HEK293 (cell line): ENCODE measurements at regions not wholly inside any gene's neighbourhood (a gene's known extent, or its start where the extent isn't known, plus 50 kb on each side); places are given as distances from the start of the nearest gene placed in this dataset.

Experiments used
- CTCF ChIA-PET: fragments of 350-600 bp; formaldehyde crosslinking; extraction: SDS; loops from one replicate; lab custom pipeline; 2021; ENCODE audit warnings: antibody characterized with exemption; lab: Yijun Ruan, JAX
- POLR2A ChIA-PET: fragments of 300-600 bp; formaldehyde crosslinking; extraction: SDS; loops from one replicate; lab custom pipeline; 2020; ENCODE audit warnings: antibody characterized with exemption, inconsistent platforms; lab: Yijun Ruan, JAX
- H3K27ac ChIP-seq: fragments of 200-500 bp; sonication (Bioruptor generic); 2 replicates; pipeline ENCODE4 v1.5.1; 2014; ENCODE audit warnings: low read depth, low read length, control low read depth, inconsistent platforms; ENCODE audit errors: extremely low read depth
- H3K36me3 ChIP-seq, 2 experiments: fragments of 200-500 bp in 1 of 2; sonication (Bioruptor generic) in 1 of 2; 1 replicate in 1 of 2; 2 replicates in 1 of 2; pipeline ENCODE4 v1.5.1; 2014 to 2017; ENCODE audit warnings: inconsistent platforms in 2 of 2, low read length in 2 of 2; ENCODE audit not compliant: control insufficient read depth in 2 of 2, insufficient read depth in 1 of 2
- H3K4me1 ChIP-seq: fragments of 200-500 bp; sonication (Bioruptor generic); 2 replicates; pipeline ENCODE4 v1.5.1; 2014; ENCODE audit warnings: mild to moderate bottlenecking, low read length, inconsistent platforms; ENCODE audit not compliant: control insufficient read depth, insufficient read depth
- H3K4me3 ChIP-seq: 2 replicates; pipeline ENCODE4 v1.5.1; 2011; ENCODE audit warnings: low read depth, mild to moderate bottlenecking, control low read depth, low read length, moderate library complexity
- H3K9me3 ChIP-seq: fragments of 200-500 bp; sonication (Bioruptor generic); 2 replicates; pipeline ENCODE4 v1.5.1; 2014; ENCODE audit warnings: low read depth, low read length, inconsistent platforms; ENCODE audit not compliant: control insufficient read depth, insufficient read depth
- GFI1B ChIP-seq: fragments of 450-650 bp; formaldehyde crosslinking; IDR thresholded peaks from 2 replicates; pipeline ENCODE4 v1.5.1; 2016; ENCODE audit warnings: missing biosample characterization, missing genetic modification characterization
- HOXD13 ChIP-seq: sonication (generic); formaldehyde crosslinking; IDR thresholded peaks from 2 replicates; pipeline ENCODE4 v1.8.0; 2022; ENCODE audit warnings: missing genetic modification reagents, borderline replicate concordance
- OVOL3 ChIP-seq: fragments of 450-650 bp; formaldehyde crosslinking; IDR thresholded peaks from 2 replicates; pipeline ENCODE4 v1.5.1; 2016; ENCODE audit warnings: missing biosample characterization, missing genetic modification characterization
- SCRT2 ChIP-seq: fragments of 450-650 bp; formaldehyde crosslinking; IDR thresholded peaks from 2 replicates; pipeline ENCODE4 v1.5.1; 2016; ENCODE audit warnings: missing biosample characterization, missing genetic modification characterization
- SP3 ChIP-seq: fragments of 450-650 bp; formaldehyde crosslinking; IDR thresholded peaks from 2 replicates; pipeline ENCODE4 v1.5.1; 2016; ENCODE audit warnings: missing biosample characterization, missing genetic modification characterization
- TCF7L2 ChIP-seq: IDR thresholded peaks from 2 replicates; pipeline ENCODE4 v1.6.1; 2011; ENCODE audit warnings: low read depth, mild to moderate bottlenecking, inconsistent platforms, low read length, moderate library complexity, borderline replicate concordance
- TRIM28 ChIP-seq: IDR thresholded peaks from 2 replicates; pipeline ENCODE4 v1.6.1; 2011; ENCODE audit warnings: low read length, control low read depth, borderline replicate concordance
- ZBTB17 ChIP-seq: fragments of 450-650 bp; formaldehyde crosslinking; IDR thresholded peaks from 2 replicates; pipeline ENCODE4 v1.5.1; 2016; ENCODE audit warnings: missing biosample characterization, missing genetic modification characterization
- ZEB2 ChIP-seq: fragments of 450-650 bp; formaldehyde crosslinking; IDR thresholded peaks from 2 replicates; pipeline ENCODE4 v1.5.1; 2016; ENCODE audit warnings: missing biosample characterization, missing genetic modification characterization
- ZNF214 ChIP-seq: fragments of 450-650 bp; formaldehyde crosslinking; IDR thresholded peaks from 2 replicates; pipeline ENCODE4 v1.5.1; 2017; ENCODE audit warnings: missing biosample characterization, mild to moderate bottlenecking, missing genetic modification characterization, borderline replicate concordance
- ZNF274 ChIP-seq, 2 experiments: fragments of 200-500 bp in 1 of 2; fragments of 450-650 bp in 1 of 2; sonication (Bioruptor generic) in 1 of 2; formaldehyde crosslinking in 1 of 2; IDR thresholded peaks; 2 replicates each; pipeline versions ENCODE4 v1.5.1 to v1.6.1; 2014 to 2016; ENCODE audit warnings: borderline replicate concordance in 1 of 2, inconsistent platforms in 1 of 2, low read length in 1 of 2, missing biosample characterization in 1 of 2, missing genetic modification characterization in 1 of 2
- ZNF302 ChIP-seq: fragments of 450-650 bp; formaldehyde crosslinking; IDR thresholded peaks from 2 replicates; pipeline ENCODE4 v1.5.1; 2016; ENCODE audit warnings: missing biosample characterization, missing genetic modification characterization, low read depth
- ZNF335 ChIP-seq: fragments of 450-650 bp; formaldehyde crosslinking; conservative IDR thresholded peaks from 2 replicates; pipeline ENCODE4 v1.5.1; 2016; ENCODE audit warnings: missing biosample characterization, missing genetic modification characterization
- ZNF394 ChIP-seq: fragments of 450-650 bp; formaldehyde crosslinking; IDR thresholded peaks from 2 replicates; pipeline ENCODE4 v1.5.1; 2016; ENCODE audit warnings: missing biosample characterization, missing genetic modification characterization, mild to moderate bottlenecking, moderate library complexity, borderline replicate concordance
- ZNF558 ChIP-seq: fragments of 450-650 bp; formaldehyde crosslinking; IDR thresholded peaks from 2 replicates; pipeline ENCODE4 v1.5.1; 2016; ENCODE audit warnings: missing biosample characterization, missing genetic modification characterization
- ZNF610 ChIP-seq: fragments of 450-650 bp; formaldehyde crosslinking; IDR thresholded peaks from 2 replicates; pipeline ENCODE4 v1.5.1; 2016; ENCODE audit warnings: missing biosample characterization, missing genetic modification characterization, borderline replicate concordance
- TF ChIP-seq, protein P1 (sequence below): fragments of 450-650 bp; formaldehyde crosslinking; IDR thresholded peaks from 2 replicates; pipeline ENCODE4 v1.5.1; 2016; ENCODE audit warnings: missing biosample characterization, missing genetic modification characterization
- TF ChIP-seq, protein P2 (sequence below): IDR thresholded peaks from 2 replicates; pipeline ENCODE4 v1.6.1; 2011; ENCODE audit warnings: mild to moderate bottlenecking, low read depth, low read length, borderline replicate concordance
- TF ChIP-seq, protein P3 (sequence below): fragments of 450-650 bp; formaldehyde crosslinking; IDR thresholded peaks from 2 replicates; pipeline ENCODE4 v1.5.1; 2016; ENCODE audit warnings: missing biosample characterization, missing genetic modification characterization
- TF ChIP-seq, protein P4 (sequence below): fragments of 450-650 bp; formaldehyde crosslinking; IDR thresholded peaks from 2 replicates; pipeline ENCODE4 v1.5.1; 2017; ENCODE audit warnings: missing biosample characterization, missing genetic modification characterization
- TF ChIP-seq, protein P5 (sequence below): fragments of 450-650 bp; formaldehyde crosslinking; IDR thresholded peaks from 2 replicates; pipeline ENCODE4 v1.5.1; 2017; ENCODE audit warnings: missing biosample characterization, missing genetic modification characterization
- TF ChIP-seq, protein P6 (sequence below): fragments of 450-650 bp; formaldehyde crosslinking; IDR thresholded peaks from 2 replicates; pipeline ENCODE4 v1.5.1; 2016; ENCODE audit warnings: missing biosample characterization, missing genetic modification characterization

DNA sequence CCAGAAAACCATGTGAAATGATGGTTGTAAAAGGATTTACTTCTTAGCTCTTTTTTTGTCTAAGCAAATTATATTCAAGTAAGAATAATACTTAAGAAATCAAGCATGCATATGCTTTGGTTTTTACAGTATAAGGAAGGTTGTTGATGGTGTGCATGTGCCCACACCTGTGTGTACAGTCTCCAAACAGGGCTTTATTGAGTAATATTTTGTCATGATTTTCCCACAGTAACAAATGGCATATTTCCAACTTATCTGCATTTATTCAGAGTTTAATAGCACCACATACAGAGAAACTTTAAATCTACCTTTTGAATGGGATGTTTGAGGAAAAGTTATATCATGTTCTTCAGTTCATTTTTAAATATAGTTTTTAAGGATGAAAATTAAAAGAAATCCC lies 76.5 kb upstream of the DSG1 start:
- TF ChIP-seq ZNF214 = no peak
- no peak for TF ChIP-seq TCF7L2
- no peak for TF ChIP-seq SCRT2 (tag by site-specific recombination)
- TF ChIP-seq ZNF558 (tag by site-specific recombination) = no peak
- TF ChIP-seq ZBTB17 (tag by site-specific recombination) = no peak
- POLR2A ChIA-PET = interaction anchor here (1.0 kb wide), 1 partner anchor 15 kb away, joined by 4 read pairs; no protein-coding TSS in a partner anchor
- Histone ChIP-seq H3K27ac (no peak overlapping the region), H3K4me1 (peaks cover 3% of the 10 kb centered on the region; the same call in 1 of the 2 replicates), H3K9me3 (no peaks in the 10 kb centered on the region), H3K36me3 (no peaks in the 10 kb centered on the region), H3K4me3 (no peak overlapping the region)
- CTCF ChIA-PET = interaction anchor here (0.5 to 3.2 kb wide), 26 partner anchors 9 to 823 kb away, joined by 3 to 14 read pairs (median 4); no protein-coding TSS in a partner anchor

DNA sequence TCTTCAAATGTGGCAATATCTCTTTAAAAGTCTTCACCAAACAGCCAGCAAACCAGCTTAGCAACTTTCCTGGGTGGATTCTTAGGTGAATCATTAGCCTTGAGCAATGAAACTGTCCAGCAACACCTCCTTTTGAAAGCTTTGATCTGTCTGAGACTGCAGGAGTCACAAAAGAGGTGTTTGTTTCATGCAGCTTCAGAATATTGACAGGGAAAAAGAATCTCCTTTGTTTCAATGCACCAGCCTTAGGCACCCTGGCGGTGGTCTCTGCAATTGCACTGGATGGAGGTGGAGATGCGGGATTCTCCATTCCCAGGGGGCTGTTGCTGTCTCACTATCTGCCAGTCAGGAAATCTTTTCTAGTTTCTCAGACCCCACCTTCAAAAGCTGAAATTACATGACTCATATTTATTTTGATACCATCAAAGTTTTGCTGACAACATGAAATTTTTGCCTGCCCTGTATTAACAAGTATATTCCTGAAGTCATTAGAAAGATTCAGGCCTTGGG lies 76.0 kb upstream of the DSG1 start:
- Histone ChIP-seq H3K36me3 (no peaks in the 10 kb centered on the region), H3K27ac (no peak overlapping the region), H3K4me3 (no peak overlapping the region), H3K4me1 (peaks cover 3% of the 10 kb centered on the region; the same call in 1 of the 2 replicates), H3K9me3 (no peaks in the 10 kb centered on the region)
- ChIA-PET POLR2A (interaction anchor here (1.0 kb wide), 1 partner anchor 16 kb away, joined by 4 read pairs; no protein-coding TSS in a partner anchor), CTCF (interaction anchor here (0.5 to 3.2 kb wide), 31 partner anchors 8 to 243 kb away, joined by 3 to 14 read pairs (median 4); no protein-coding TSS in a partner anchor)
- TF ChIP-seq, protein P1, sequence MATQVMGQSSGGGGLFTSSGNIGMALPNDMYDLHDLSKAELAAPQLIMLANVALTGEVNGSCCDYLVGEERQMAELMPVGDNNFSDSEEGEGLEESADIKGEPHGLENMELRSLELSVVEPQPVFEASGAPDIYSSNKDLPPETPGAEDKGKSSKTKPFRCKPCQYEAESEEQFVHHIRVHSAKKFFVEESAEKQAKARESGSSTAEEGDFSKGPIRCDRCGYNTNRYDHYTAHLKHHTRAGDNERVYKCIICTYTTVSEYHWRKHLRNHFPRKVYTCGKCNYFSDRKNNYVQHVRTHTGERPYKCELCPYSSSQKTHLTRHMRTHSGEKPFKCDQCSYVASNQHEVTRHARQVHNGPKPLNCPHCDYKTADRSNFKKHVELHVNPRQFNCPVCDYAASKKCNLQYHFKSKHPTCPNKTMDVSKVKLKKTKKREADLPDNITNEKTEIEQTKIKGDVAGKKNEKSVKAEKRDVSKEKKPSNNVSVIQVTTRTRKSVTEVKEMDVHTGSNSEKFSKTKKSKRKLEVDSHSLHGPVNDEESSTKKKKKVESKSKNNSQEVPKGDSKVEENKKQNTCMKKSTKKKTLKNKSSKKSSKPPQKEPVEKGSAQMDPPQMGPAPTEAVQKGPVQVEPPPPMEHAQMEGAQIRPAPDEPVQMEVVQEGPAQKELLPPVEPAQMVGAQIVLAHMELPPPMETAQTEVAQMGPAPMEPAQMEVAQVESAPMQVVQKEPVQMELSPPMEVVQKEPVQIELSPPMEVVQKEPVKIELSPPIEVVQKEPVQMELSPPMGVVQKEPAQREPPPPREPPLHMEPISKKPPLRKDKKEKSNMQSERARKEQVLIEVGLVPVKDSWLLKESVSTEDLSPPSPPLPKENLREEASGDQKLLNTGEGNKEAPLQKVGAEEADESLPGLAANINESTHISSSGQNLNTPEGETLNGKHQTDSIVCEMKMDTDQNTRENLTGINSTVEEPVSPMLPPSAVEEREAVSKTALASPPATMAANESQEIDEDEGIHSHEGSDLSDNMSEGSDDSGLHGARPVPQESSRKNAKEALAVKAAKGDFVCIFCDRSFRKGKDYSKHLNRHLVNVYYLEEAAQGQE (tag by site-specific recombination) = no peak
- TF ChIP-seq OVOL3 (tag by site-specific recombination) (no peak), HOXD13 (CRISPR knock-in tag) (no peak), TRIM28 (0 out of 2 replicates have a peak, but pooled peaks have one; percentile 64), ZNF610 (tag by site-specific recombination) (no peak), ZEB2 (no peak), GFI1B (no peak), SP3 (tag by site-specific recombination) (no peak), ZNF335 (peak; percentile 81), ZNF274 (IDR thresholded peaks at IDR 0.05; ENCODE audit: low read length) (no peak), ZNF274 (tag by site-specific recombination; IDR thresholded peaks at IDR 0.05; ENCODE audit: borderline replicate concordance) (no peak), ZNF394 (tag by site-specific recombination) (no peak), ZNF302 (tag by site-specific recombination) (no peak)
- TF ChIP-seq, protein P2, sequence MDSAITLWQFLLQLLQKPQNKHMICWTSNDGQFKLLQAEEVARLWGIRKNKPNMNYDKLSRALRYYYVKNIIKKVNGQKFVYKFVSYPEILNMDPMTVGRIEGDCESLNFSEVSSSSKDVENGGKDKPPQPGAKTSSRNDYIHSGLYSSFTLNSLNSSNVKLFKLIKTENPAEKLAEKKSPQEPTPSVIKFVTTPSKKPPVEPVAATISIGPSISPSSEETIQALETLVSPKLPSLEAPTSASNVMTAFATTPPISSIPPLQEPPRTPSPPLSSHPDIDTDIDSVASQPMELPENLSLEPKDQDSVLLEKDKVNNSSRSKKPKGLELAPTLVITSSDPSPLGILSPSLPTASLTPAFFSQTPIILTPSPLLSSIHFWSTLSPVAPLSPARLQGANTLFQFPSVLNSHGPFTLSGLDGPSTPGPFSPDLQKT = no peak
- TF ChIP-seq, protein P3, sequence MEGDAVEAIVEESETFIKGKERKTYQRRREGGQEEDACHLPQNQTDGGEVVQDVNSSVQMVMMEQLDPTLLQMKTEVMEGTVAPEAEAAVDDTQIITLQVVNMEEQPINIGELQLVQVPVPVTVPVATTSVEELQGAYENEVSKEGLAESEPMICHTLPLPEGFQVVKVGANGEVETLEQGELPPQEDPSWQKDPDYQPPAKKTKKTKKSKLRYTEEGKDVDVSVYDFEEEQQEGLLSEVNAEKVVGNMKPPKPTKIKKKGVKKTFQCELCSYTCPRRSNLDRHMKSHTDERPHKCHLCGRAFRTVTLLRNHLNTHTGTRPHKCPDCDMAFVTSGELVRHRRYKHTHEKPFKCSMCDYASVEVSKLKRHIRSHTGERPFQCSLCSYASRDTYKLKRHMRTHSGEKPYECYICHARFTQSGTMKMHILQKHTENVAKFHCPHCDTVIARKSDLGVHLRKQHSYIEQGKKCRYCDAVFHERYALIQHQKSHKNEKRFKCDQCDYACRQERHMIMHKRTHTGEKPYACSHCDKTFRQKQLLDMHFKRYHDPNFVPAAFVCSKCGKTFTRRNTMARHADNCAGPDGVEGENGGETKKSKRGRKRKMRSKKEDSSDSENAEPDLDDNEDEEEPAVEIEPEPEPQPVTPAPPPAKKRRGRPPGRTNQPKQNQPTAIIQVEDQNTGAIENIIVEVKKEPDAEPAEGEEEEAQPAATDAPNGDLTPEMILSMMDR (tag by site-specific recombination) = peak; percentile 30; the same call in 1 of the 2 replicates
- TF ChIP-seq, protein P4, sequence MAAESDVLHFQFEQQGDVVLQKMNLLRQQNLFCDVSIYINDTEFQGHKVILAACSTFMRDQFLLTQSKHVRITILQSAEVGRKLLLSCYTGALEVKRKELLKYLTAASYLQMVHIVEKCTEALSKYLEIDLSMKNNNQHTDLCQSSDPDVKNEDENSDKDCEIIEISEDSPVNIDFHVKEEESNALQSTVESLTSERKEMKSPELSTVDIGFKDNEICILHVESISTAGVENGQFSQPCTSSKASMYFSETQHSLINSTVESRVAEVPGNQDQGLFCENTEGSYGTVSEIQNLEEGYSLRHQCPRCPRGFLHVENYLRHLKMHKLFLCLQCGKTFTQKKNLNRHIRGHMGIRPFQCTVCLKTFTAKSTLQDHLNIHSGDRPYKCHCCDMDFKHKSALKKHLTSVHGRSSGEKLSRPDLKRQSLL (tag by site-specific recombination) = no peak
- TF ChIP-seq, protein P5, sequence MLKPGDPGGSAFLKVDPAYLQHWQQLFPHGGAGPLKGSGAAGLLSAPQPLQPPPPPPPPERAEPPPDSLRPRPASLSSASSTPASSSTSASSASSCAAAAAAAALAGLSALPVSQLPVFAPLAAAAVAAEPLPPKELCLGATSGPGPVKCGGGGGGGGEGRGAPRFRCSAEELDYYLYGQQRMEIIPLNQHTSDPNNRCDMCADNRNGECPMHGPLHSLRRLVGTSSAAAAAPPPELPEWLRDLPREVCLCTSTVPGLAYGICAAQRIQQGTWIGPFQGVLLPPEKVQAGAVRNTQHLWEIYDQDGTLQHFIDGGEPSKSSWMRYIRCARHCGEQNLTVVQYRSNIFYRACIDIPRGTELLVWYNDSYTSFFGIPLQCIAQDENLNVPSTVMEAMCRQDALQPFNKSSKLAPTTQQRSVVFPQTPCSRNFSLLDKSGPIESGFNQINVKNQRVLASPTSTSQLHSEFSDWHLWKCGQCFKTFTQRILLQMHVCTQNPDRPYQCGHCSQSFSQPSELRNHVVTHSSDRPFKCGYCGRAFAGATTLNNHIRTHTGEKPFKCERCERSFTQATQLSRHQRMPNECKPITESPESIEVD = no peak
- TF ChIP-seq, protein P6, sequence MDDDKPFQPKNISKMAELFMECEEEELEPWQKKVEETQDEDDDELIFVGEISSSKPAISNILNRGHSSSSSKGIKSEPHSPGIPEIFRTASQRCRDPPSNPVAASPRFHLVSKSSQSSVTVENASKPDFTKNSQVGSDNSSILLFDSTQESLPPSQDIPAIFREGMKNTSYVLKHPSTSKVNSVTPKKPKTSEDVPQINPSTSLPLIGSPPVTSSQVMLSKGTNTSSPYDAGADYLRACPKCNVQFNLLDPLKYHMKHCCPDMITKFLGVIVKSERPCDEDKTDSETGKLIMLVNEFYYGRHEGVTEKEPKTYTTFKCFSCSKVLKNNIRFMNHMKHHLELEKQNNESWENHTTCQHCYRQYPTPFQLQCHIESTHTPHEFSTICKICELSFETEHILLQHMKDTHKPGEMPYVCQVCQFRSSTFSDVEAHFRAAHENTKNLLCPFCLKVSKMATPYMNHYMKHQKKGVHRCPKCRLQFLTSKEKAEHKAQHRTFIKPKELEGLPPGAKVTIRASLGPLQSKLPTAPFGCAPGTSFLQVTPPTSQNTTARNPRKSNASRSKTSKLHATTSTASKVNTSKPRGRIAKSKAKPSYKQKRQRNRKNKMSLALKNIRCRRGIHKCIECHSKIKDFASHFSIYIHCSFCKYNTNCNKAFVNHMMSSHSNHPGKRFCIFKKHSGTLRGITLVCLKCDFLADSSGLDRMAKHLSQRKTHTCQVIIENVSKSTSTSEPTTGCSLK = no peak
